Trophoblast cell (in vitro differentiated cells and primary cell): ENCODE measurements at regions not wholly inside any gene's neighbourhood (a gene's known extent, or its start where the extent isn't known, plus 50 kb on each side); places are given as distances from the start of the nearest gene placed in this dataset.

Source experiments
- DNase-seq, 2 donors: peaks; one replicate each; pipeline ENCODE4 v3.0.0-alpha.2; 2016
- H2AFZ ChIP-seq: 2 replicates; pipeline ENCODE4 v1.6.1; 2013; ENCODE audit warnings: low read length, moderate library complexity, mild to moderate bottlenecking; ENCODE audit not compliant: insufficient read depth, poor library complexity
- H2AK5ac ChIP-seq: 2 replicates; pipeline ENCODE4 v1.6.1; 2013; ENCODE audit warnings: mild to moderate bottlenecking, low read length
- H2BK120ac ChIP-seq: 2 replicates; pipeline ENCODE4 v1.6.1; 2013; ENCODE audit warnings: low read length, mild to moderate bottlenecking, moderate library complexity; ENCODE audit not compliant: insufficient read depth, poor library complexity
- H2BK12ac ChIP-seq: 2 replicates; pipeline ENCODE4 v1.6.1; 2013; ENCODE audit warnings: mild to moderate bottlenecking, low read length, moderate library complexity
- H2BK5ac ChIP-seq: 2 replicates; pipeline ENCODE4 v1.6.1; 2013; ENCODE audit warnings: low read length, low read depth, moderate library complexity, mild to moderate bottlenecking; ENCODE audit not compliant: poor library complexity
- H3K14ac ChIP-seq: 2 replicates; pipeline ENCODE4 v1.6.1; 2013; ENCODE audit warnings: mild to moderate bottlenecking, low read length
- H3K18ac ChIP-seq: 2 replicates; pipeline ENCODE4 v1.6.1; 2013; ENCODE audit warnings: mild to moderate bottlenecking, low read length
- H3K23ac ChIP-seq: 2 replicates; pipeline ENCODE4 v1.6.1; 2013; ENCODE audit warnings: low read length
- H3K27ac ChIP-seq: 2 replicates; pipeline ENCODE4 v1.5.1; 2013; ENCODE audit warnings: low read depth, mild to moderate bottlenecking, inconsistent platforms, low read length, moderate library complexity
- H3K27me3 ChIP-seq: 2 replicates; pipeline ENCODE4 v1.6.1; 2013; ENCODE audit warnings: inconsistent platforms, mild to moderate bottlenecking, low read length, moderate library complexity; ENCODE audit not compliant: insufficient read depth
- H3K36me3 ChIP-seq, 2 experiments: 1 replicate in 1 of 2; 2 replicates in 1 of 2; pipeline ENCODE4 v1.6.1; 2013; ENCODE audit warnings: low read length in 2 of 2, mild to moderate bottlenecking in 2 of 2, moderate library complexity in 1 of 2; ENCODE audit not compliant: insufficient read depth in 2 of 2, control insufficient read depth in 1 of 2
- H3K4ac ChIP-seq: 2 replicates; pipeline ENCODE4 v1.6.1; 2013; ENCODE audit warnings: low read depth, mild to moderate bottlenecking, low read length, moderate library complexity
- H3K4me1 ChIP-seq, 2 experiments: 1 replicate in 1 of 2; 2 replicates in 1 of 2; pipeline ENCODE4 v1.6.1; 2013; ENCODE audit warnings: low read length in 2 of 2, mild to moderate bottlenecking in 2 of 2, moderate library complexity in 1 of 2; ENCODE audit not compliant: insufficient read depth in 2 of 2, control insufficient read depth in 1 of 2
- H3K4me2 ChIP-seq: 2 replicates; pipeline ENCODE4 v1.6.1; 2013; ENCODE audit warnings: inconsistent platforms, mild to moderate bottlenecking, low read length, moderate library complexity
- H3K4me3 ChIP-seq: 2 replicates; pipeline ENCODE4 v1.5.1; 2013; ENCODE audit warnings: mild to moderate bottlenecking, low read depth, low read length, inconsistent platforms
- H3K79me1 ChIP-seq: one replicate; pipeline ENCODE4 v1.6.1; 2013; ENCODE audit warnings: low read length
- H3K79me2 ChIP-seq: 2 replicates; pipeline ENCODE4 v1.6.1; 2013; ENCODE audit warnings: low read length, mild to moderate bottlenecking; ENCODE audit not compliant: control insufficient read depth, insufficient read depth, poor library complexity
- H3K9ac ChIP-seq: 2 replicates; pipeline ENCODE4 v1.6.1; 2013; ENCODE audit warnings: mild to moderate bottlenecking, low read length
- H3K9me3 ChIP-seq: 2 replicates; pipeline ENCODE4 v1.6.1; 2013; ENCODE audit warnings: low read depth, mild to moderate bottlenecking, control low read depth, inconsistent platforms, low read length; ENCODE audit not compliant: insufficient read depth
- H4K12ac ChIP-seq: 2 replicates; pipeline ENCODE4 v1.6.1; 2013; ENCODE audit warnings: low read depth, mild to moderate bottlenecking, low read length, moderate library complexity
- H4K8ac ChIP-seq: 2 replicates; pipeline ENCODE4 v1.6.1; 2013; ENCODE audit warnings: low read depth, mild to moderate bottlenecking, low read length, moderate library complexity
- H4K91ac ChIP-seq: one replicate; pipeline ENCODE4 v1.6.1; 2013; ENCODE audit warnings: low read depth, mild to moderate bottlenecking, low read length, moderate library complexity
- WGBS: extraction: QIAGEN DNeasy Blood & Tissue Kit; methylation state at CpG from one replicate; pipeline ENCODE4 v1.1.7; 2013; ENCODE audit warnings: missing lambda C conversion rate; ENCODE audit not compliant: insufficient read length, insufficient coverage; ENCODE audit errors: extremely low coverage; 5-methylcytosine and 5-hydroxymethylcytosine counted together

- no peak for DNase-seq
- H3K4ac ChIP-seq, result no peak overlapping the region
- H4K91ac ChIP-seq, result no peak overlapping the region
- no peaks in the 10 kb centered on the region for H3K4me1 ChIP-seq
- no peak overlapping the region for H2AFZ ChIP-seq
- no peak overlapping the region for H3K23ac ChIP-seq
- no peak overlapping the region for H2AK5ac ChIP-seq
- H3K4me2 ChIP-seq, result no peak overlapping the region
- no peak overlapping the region for H2BK5ac ChIP-seq
- H3K27me3 ChIP-seq, result no peaks in the 10 kb centered on the region
- H2BK120ac ChIP-seq, result no peak overlapping the region
- no peak overlapping the region for H4K8ac ChIP-seq
- no peak overlapping the region for H3K9ac ChIP-seq
- H3K4me3 ChIP-seq, result no peak overlapping the region
- WGBS, result no CpG with 5 or more reads among the region's 2 CpGs
- no peak overlapping the region for H3K18ac ChIP-seq
- H3K27ac ChIP-seq, result no peak overlapping the region
- H3K79me1 ChIP-seq, result no peaks in the 10 kb centered on the region
- H3K36me3 ChIP-seq, result no peaks in the 10 kb centered on the region
- no peaks in the 10 kb centered on the region for H3K79me2 ChIP-seq
- H3K9me3 ChIP-seq, result peaks cover 19% of the 10 kb centered on the region
- H4K12ac ChIP-seq, result no peak overlapping the region
- H2BK12ac ChIP-seq, result no peak overlapping the region
- H3K14ac ChIP-seq, result no peak overlapping the region
These were observed 57.2 kb upstream of the ENPP7 start for GRCh38 chr17:79673517-79673916.

GRCh38 chr17:79672496-79672895 lies 58.2 kb upstream of the ENPP7 start:
- no peaks in the 10 kb centered on the region for H3K27me3 ChIP-seq
- H4K12ac ChIP-seq, result no peak overlapping the region
- H2BK120ac ChIP-seq, result no peak overlapping the region
- peaks cover 19% of the 10 kb centered on the region for H3K9me3 ChIP-seq
- no peak overlapping the region for H2BK12ac ChIP-seq
- H2BK5ac ChIP-seq, result no peak overlapping the region
- H2AK5ac ChIP-seq, result no peak overlapping the region
- H3K4ac ChIP-seq, result no peak overlapping the region
- H3K79me2 ChIP-seq, result no peaks in the 10 kb centered on the region
- no CpG with 5 or more reads among the region's 5 CpGs for WGBS
- H3K23ac ChIP-seq, result no peak overlapping the region
- H2AFZ ChIP-seq, result no peak overlapping the region
- no peak overlapping the region for H4K8ac ChIP-seq
- no peak overlapping the region for H4K91ac ChIP-seq
- H3K14ac ChIP-seq, result no peak overlapping the region
- DNase-seq, result no peak
- H3K79me1 ChIP-seq, result no peaks in the 10 kb centered on the region
- no peaks in the 10 kb centered on the region for H3K4me1 ChIP-seq
- H3K18ac ChIP-seq, result no peak overlapping the region
- no peak overlapping the region for H3K4me3 ChIP-seq
- no peaks in the 10 kb centered on the region for H3K36me3 ChIP-seq
- H3K27ac ChIP-seq, result no peak overlapping the region
- no peak overlapping the region for H3K4me2 ChIP-seq
- no peak overlapping the region for H3K9ac ChIP-seq

GRCh38 chr17:79671085-79671694 lies 59.6 kb upstream of the ENPP7 start:
- Histone ChIP-seq H3K27ac (no peak overlapping the region), H2BK12ac (no peak overlapping the region), H2BK5ac (no peak overlapping the region), H3K4ac (no peak overlapping the region), H3K27me3 (no peaks in the 10 kb centered on the region), H3K14ac (no peak overlapping the region), H3K9ac (no peak overlapping the region), H3K79me1 (no peaks in the 10 kb centered on the region), H3K9me3 (peaks cover 19% of the 10 kb centered on the region), H4K8ac (no peak overlapping the region), H3K18ac (no peak overlapping the region), H2AK5ac (no peak overlapping the region), H2AFZ (no peak overlapping the region), H3K36me3 (no peaks in the 10 kb centered on the region), H2BK120ac (no peak overlapping the region), H4K12ac (no peak overlapping the region), H3K4me3 (no peak overlapping the region), H4K91ac (no peak overlapping the region), H3K23ac (no peak overlapping the region), H3K79me2 (no peaks in the 10 kb centered on the region), H3K4me2 (no peak overlapping the region), H3K4me1 (no peaks in the 10 kb centered on the region)
- no CpG with 5 or more reads among the region's 13 CpGs for WGBS
- no peak for DNase-seq

- no peak overlapping the region for H4K91ac ChIP-seq
- WGBS, result no CpG with 5 or more reads among the region's 15 CpGs
These were observed 59.8 kb upstream of the RBFOX3 start for GRCh38 chr17:79670537-79671084.

More at GRCh38 chr17:79670537-79671084, 59.8 kb upstream of the RBFOX3 start:
- Histone ChIP-seq H3K4me1 (no peaks in the 10 kb centered on the region), H3K27me3 (no peaks in the 10 kb centered on the region), H3K4me3 (no peak overlapping the region), H2BK5ac (no peak overlapping the region), H2BK120ac (no peak overlapping the region), H3K9ac (no peak overlapping the region), H3K4me2 (no peak overlapping the region), H4K12ac (no peak overlapping the region), H3K23ac (no peak overlapping the region), H3K14ac (no peak overlapping the region), H3K36me3 (no peaks in the 10 kb centered on the region), H2AFZ (no peak overlapping the region), H3K18ac (no peak overlapping the region), H3K79me2 (no peaks in the 10 kb centered on the region), H3K27ac (no peak overlapping the region), H3K4ac (no peak overlapping the region), H2AK5ac (no peak overlapping the region), H2BK12ac (no peak overlapping the region), H3K9me3 (peaks cover 19% of the 10 kb centered on the region), H4K8ac (no peak overlapping the region), H3K79me1 (no peaks in the 10 kb centered on the region)
- no peak for DNase-seq
